GM12878 (cell line): ENCODE measurements at regions not wholly inside any gene's neighbourhood (a gene's known extent, or its start where the extent isn't known, plus 50 kb on each side); places are given as distances from the start of the nearest gene placed in this dataset.

ENCODE experiments used
- CBX3 ChIP-seq: fragments of 200-600 bp; sonication (generic); IDR thresholded peaks from 2 replicates; pipeline ENCODE4 v1.6.1; 2016; ENCODE audit warnings: low read depth, borderline replicate concordance
- EP300 ChIP-seq, 2 experiments: fragments of 150-350 bp in 1 of 2; IDR thresholded peaks; 2 replicates each; pipeline ENCODE4 v1.6.1; 2011 to 2012; ENCODE audit warnings: low read depth in 2 of 2, low read length in 2 of 2, borderline replicate concordance in 1 of 2, improper control_type of control experiment in 1 of 2, inconsistent platforms in 1 of 2; ENCODE audit not compliant: control insufficient read depth in 1 of 2
- PAX5 ChIP-seq: IDR thresholded peaks from 2 replicates; pipeline ENCODE4 v1.6.1; 2011; ENCODE audit warnings: low read depth, low read length, borderline replicate concordance
- PBX3 ChIP-seq: IDR thresholded peaks from 2 replicates; pipeline ENCODE4 v1.6.1; 2011; ENCODE audit warnings: mild to moderate bottlenecking, low read depth, low read length, moderate library complexity; ENCODE audit not compliant: insufficient replicate concordance
- TF ChIP-seq, protein P1 (sequence below): IDR thresholded peaks from 2 replicates; pipeline ENCODE4 v1.6.1; 2012; ENCODE audit warnings: mild to moderate bottlenecking, low read depth, low read length

DNA sequence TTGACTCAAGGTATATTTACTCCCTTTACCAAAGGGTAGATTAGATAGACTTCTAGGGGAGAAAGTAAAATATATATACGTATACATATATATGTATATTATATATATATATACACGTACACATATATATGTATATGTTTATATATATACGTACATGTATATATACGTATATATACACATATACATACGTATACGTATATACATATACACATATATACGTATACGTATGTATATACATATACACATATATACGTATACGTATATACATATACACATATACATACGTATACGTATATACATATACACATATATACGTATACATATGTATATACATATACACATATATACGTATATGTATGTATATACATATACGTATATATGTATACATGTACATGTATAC is 430.5 kb upstream of the ANO3 start:
- TF ChIP-seq CBX3 = no peak
- no peak for TF ChIP-seq PBX3
- TF ChIP-seq, protein P1, sequence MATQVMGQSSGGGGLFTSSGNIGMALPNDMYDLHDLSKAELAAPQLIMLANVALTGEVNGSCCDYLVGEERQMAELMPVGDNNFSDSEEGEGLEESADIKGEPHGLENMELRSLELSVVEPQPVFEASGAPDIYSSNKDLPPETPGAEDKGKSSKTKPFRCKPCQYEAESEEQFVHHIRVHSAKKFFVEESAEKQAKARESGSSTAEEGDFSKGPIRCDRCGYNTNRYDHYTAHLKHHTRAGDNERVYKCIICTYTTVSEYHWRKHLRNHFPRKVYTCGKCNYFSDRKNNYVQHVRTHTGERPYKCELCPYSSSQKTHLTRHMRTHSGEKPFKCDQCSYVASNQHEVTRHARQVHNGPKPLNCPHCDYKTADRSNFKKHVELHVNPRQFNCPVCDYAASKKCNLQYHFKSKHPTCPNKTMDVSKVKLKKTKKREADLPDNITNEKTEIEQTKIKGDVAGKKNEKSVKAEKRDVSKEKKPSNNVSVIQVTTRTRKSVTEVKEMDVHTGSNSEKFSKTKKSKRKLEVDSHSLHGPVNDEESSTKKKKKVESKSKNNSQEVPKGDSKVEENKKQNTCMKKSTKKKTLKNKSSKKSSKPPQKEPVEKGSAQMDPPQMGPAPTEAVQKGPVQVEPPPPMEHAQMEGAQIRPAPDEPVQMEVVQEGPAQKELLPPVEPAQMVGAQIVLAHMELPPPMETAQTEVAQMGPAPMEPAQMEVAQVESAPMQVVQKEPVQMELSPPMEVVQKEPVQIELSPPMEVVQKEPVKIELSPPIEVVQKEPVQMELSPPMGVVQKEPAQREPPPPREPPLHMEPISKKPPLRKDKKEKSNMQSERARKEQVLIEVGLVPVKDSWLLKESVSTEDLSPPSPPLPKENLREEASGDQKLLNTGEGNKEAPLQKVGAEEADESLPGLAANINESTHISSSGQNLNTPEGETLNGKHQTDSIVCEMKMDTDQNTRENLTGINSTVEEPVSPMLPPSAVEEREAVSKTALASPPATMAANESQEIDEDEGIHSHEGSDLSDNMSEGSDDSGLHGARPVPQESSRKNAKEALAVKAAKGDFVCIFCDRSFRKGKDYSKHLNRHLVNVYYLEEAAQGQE = no peak
- TF ChIP-seq PAX5 = no peak
- no peak for TF ChIP-seq EP300 (IDR thresholded peaks at IDR 0.05; ENCODE audit: borderline replicate concordance in 1 of 2, control insufficient read depth in 1 of 2, low read depth in 2 of 2, low read length in 2 of 2)
